SU-DHL-6 (cell line): ENCODE measurements at regions not wholly inside any gene's neighbourhood (a gene's known extent, or its start where the extent isn't known, plus 50 kb on each side); places are given as distances from the start of the nearest gene placed in this dataset.

Experiments
- H2AFZ ChIP-seq: fragments of 200-600 bp; sonication (generic); 2 replicates; pipeline ENCODE4 v1.6.1; 2014; ENCODE audit warnings: low read depth, mild to moderate bottlenecking, moderate library complexity, mixed read lengths, antibody characterized with exemption, low read length; ENCODE audit not compliant: severe bottlenecking
- H3F3A ChIP-seq: fragments of 200-600 bp; shearing (Covaris generic); 2 replicates; pipeline ENCODE4 v1.6.0; 2016; ENCODE audit warnings: antibody characterized with exemption, mild to moderate bottlenecking; ENCODE audit not compliant: insufficient read depth
- H3K27ac ChIP-seq: fragments of 200-600 bp; sonication (generic); 2 replicates; pipeline ENCODE4 v1.5.1; 2016; ENCODE audit warnings: low read depth, mild to moderate bottlenecking, low read length, moderate library complexity, mixed read lengths
- H3K27me3 ChIP-seq: fragments of 200-600 bp; sonication (generic), shearing (Covaris generic); 2 replicates; pipeline ENCODE4 v1.6.0; 2014; ENCODE audit warnings: mild to moderate bottlenecking, low read length
- H3K36me3 ChIP-seq: fragments of 200-600 bp; sonication (generic); 2 replicates; pipeline ENCODE4 v1.6.1; 2014; ENCODE audit warnings: mild to moderate bottlenecking, low read length, mixed read lengths
- H3K4me2 ChIP-seq: fragments of 300-600, 200-600 bp; shearing (Covaris generic), sonication (generic); 2 replicates; pipeline ENCODE4 v1.6.0; 2014; ENCODE audit warnings: low read length, low read depth, mild to moderate bottlenecking; ENCODE audit not compliant: poor library complexity, severe bottlenecking
- H3K4me3 ChIP-seq: fragments of 200-600 bp; sonication (generic); 2 replicates; pipeline ENCODE4 v1.5.1; 2014; ENCODE audit warnings: antibody characterized with exemption, low read length, mild to moderate bottlenecking, mixed read lengths; ENCODE audit not compliant: insufficient read depth, poor library complexity, severe bottlenecking
- H3K79me2 ChIP-seq: fragments of 200-600 bp; sonication (generic); 2 replicates; pipeline ENCODE4 v1.6.1; 2014; ENCODE audit warnings: mild to moderate bottlenecking, low read length, moderate library complexity; ENCODE audit not compliant: insufficient read depth
- H3K9ac ChIP-seq: fragments of 200-600 bp; sonication (generic); 2 replicates; pipeline ENCODE4 v1.7.0; 2014; ENCODE audit warnings: mild to moderate bottlenecking, low read length
- H3K9me2 ChIP-seq: fragments of 200-600 bp; sonication (generic); replicated peaks from 2 replicates; pipeline ENCODE4 v1.6.1; 2014; ENCODE audit warnings: low read length; ENCODE audit not compliant: insufficient read depth
- H3K9me3 ChIP-seq: fragments of 200-600 bp; sonication (generic); 2 replicates; pipeline ENCODE4 v1.6.1; 2014; ENCODE audit warnings: low read length, mixed read lengths; ENCODE audit not compliant: insufficient read depth
- H4K20me1 ChIP-seq: fragments of 200-600 bp; sonication (generic); 2 replicates; pipeline ENCODE4 v1.6.1; 2014; ENCODE audit warnings: low read depth, mild to moderate bottlenecking, antibody characterized with exemption, low read length, moderate library complexity, mixed read lengths
- CTCF ChIP-seq: fragments of 200-600 bp; sonication (generic); IDR thresholded peaks from one replicate; pipeline ENCODE4 v1.5.1; 2017; ENCODE audit warnings: antibody characterized with exemption, mild to moderate bottlenecking, low read length, moderate library complexity; ENCODE audit not compliant: insufficient read depth, poor library complexity, severe bottlenecking
- EZH2phosphoT487 ChIP-seq: fragments of 200-600 bp; sonication (generic), shearing (Covaris generic); conservative IDR thresholded peaks from 2 replicates; pipeline ENCODE4 v1.6.1; 2018; ENCODE audit warnings: mild to moderate bottlenecking, antibody characterized with exemption, low read length, moderate library complexity, mixed read lengths

GRCh38 chr15:70149667-70150404, 52.1 kb upstream of the TLE3 start:
- no peaks in the 10 kb centered on the region for H3K79me2 ChIP-seq
- H3K27ac ChIP-seq: no peak overlapping the region
- no peaks in the 10 kb centered on the region for H3F3A ChIP-seq
- H3K9me3 ChIP-seq: no peaks in the 10 kb centered on the region
- no peak overlapping the region for H3K9ac ChIP-seq
- no peak overlapping the region for H3K4me3 ChIP-seq
- no peaks in the 10 kb centered on the region for H3K36me3 ChIP-seq
- TF ChIP-seq EZH2phosphoT487 (no peak), CTCF (no peak)
- H2AFZ ChIP-seq: no peak overlapping the region
- no peaks in the 10 kb centered on the region for H3K27me3 ChIP-seq
- no peaks in the 10 kb centered on the region for H4K20me1 ChIP-seq
- no peaks in the 10 kb centered on the region for H3K9me2 ChIP-seq
- no peak overlapping the region for H3K4me2 ChIP-seq

- Histone ChIP-seq H4K20me1 (no peaks in the 10 kb centered on the region), H3K9me2 (no peaks in the 10 kb centered on the region), H3K79me2 (no peaks in the 10 kb centered on the region), H3K9me3 (no peaks in the 10 kb centered on the region), H3K36me3 (no peaks in the 10 kb centered on the region), H3K9ac (no peak overlapping the region), H3K4me2 (no peak overlapping the region), H3K27me3 (no peaks in the 10 kb centered on the region), H3K27ac (no peak overlapping the region), H3K4me3 (no peak overlapping the region), H3F3A (no peaks in the 10 kb centered on the region), H2AFZ (no peak overlapping the region)
- no peak for TF ChIP-seq EZH2phosphoT487
- no peak for TF ChIP-seq CTCF
These were observed 50.1 kb upstream of the TLE3 start for GRCh38 chr15:70147778-70148177.
